ENCODE measurements at regions not wholly inside any gene's neighbourhood (a gene's known extent, or its start where the extent isn't known, plus 50 kb on each side); places are given as distances from the start of the nearest gene placed in this dataset.

DNA sequence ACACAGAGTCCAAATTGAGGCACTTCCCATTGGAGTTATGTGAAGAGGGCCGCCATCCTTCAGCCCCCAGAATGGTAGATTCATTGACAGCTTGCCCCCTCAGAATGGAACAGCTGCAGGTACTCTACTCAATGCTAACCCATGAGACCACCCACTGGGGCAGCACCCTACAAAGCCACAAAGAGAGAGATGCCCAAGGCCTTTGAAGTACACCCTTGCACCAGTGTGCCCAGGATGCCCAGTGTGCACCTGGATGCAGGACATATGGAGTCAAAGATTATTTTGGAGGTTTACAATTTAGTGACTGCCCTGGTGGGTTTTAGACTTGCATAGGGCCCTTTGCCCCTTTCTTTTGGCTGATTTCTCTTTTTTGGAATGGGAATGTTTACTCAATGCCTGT, 933.9 kb downstream of the SLC16A7 start:
- 78% methylated on average over 1 of the region's 1 CpG for WGBS
- Histone ChIP-seq H3K27ac (ENCODE audit: low read length, poor library complexity, severe bottlenecking) (no peak overlapping the region), H3K9ac (ENCODE audit: low read length) (no peak overlapping the region), H2AFZ (ENCODE audit: low read depth, low read length) (no peak overlapping the region), H4K91ac (ENCODE audit: low read length) (no peak overlapping the region), H3K4me2 (ENCODE audit: low read length, poor library complexity, severe bottlenecking) (no peak overlapping the region), H3K14ac (ENCODE audit: low read length in 2 of 2) (no peak overlapping the region), H3K4ac (ENCODE audit: low read depth in 1 of 2, low read length in 2 of 2) (no peak overlapping the region), H3K27me3 (ENCODE audit: control insufficient read depth in 1 of 2, insufficient read depth in 1 of 2, low read length in 2 of 2) (no peaks in the 10 kb centered on the region), H2BK120ac (ENCODE audit: low read depth, low read length) (no peak overlapping the region), H3K36me3 (ENCODE audit: control insufficient read depth in 1 of 2, insufficient read depth in 2 of 2, low read depth in 1 of 2, low read length in 2 of 2) (no peaks in the 10 kb centered on the region), H3K4me3 (ENCODE audit: insufficient read depth in 1 of 2, low read depth in 1 of 2, low read length in 2 of 2) (no peak overlapping the region), H3K4me1 (ENCODE audit: control insufficient read depth, insufficient read depth, low read depth, low read length) (no peaks in the 10 kb centered on the region), H4K8ac (ENCODE audit: low read length) (no peak overlapping the region), H2BK15ac (ENCODE audit: low read depth, poor library complexity, severe bottlenecking) (no peak overlapping the region), H3K23ac (ENCODE audit: low read length in 2 of 2) (no peak overlapping the region), H2BK12ac (ENCODE audit: low read length in 2 of 2) (no peak overlapping the region), H2BK5ac (ENCODE audit: low read depth, low read length, poor library complexity, severe bottlenecking) (no peak overlapping the region), H2AK5ac (ENCODE audit: low read length, severe bottlenecking) (no peak overlapping the region), H3K79me1 (replicated peaks; ENCODE audit: low read length, poor library complexity, severe bottlenecking) (no peaks in the 10 kb centered on the region), H3K9me3 (ENCODE audit: control insufficient read depth, low read length) (no peaks in the 10 kb centered on the region), H3K18ac (ENCODE audit: low read depth in 1 of 2, low read length in 2 of 2) (no peak overlapping the region)
- DNase-seq, result no peak

DNA sequence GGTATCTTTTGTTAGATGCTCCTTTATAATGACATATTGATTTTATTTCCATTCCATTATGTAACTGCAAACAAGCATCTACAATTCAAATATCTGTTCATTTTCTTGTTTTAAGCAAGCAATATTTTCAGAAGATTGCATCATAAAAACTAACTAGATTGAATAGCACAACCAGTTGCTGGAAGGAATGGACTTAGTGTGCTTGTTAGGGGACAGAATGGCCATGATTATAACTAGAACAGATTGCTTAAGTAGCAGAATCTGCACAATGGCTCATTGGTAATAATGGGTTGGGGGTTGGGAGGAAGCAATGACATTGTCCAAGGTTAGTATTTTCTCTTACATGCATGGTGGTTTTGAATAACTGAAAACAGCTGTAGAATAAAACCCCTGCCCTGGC, 939.5 kb downstream of the SLC16A7 start:
- H3K14ac ChIP-seq (ENCODE audit: low read length in 2 of 2), result no peak overlapping the region
- H3K4me3 ChIP-seq (ENCODE audit: insufficient read depth in 1 of 2, low read depth in 1 of 2, low read length in 2 of 2), result no peak overlapping the region
- H4K91ac ChIP-seq (ENCODE audit: low read length), result no peak overlapping the region
- H2BK5ac ChIP-seq (ENCODE audit: low read depth, low read length, poor library complexity, severe bottlenecking), result no peak overlapping the region
- H2BK12ac ChIP-seq (ENCODE audit: low read length in 2 of 2), result no peak overlapping the region
- no peaks in the 10 kb centered on the region for H3K4me1 ChIP-seq (ENCODE audit: control insufficient read depth, insufficient read depth, low read depth, low read length)
- no peaks in the 10 kb centered on the region for H3K79me1 ChIP-seq (replicated peaks; ENCODE audit: low read length, poor library complexity, severe bottlenecking)
- H3K4me2 ChIP-seq (ENCODE audit: low read length, poor library complexity, severe bottlenecking), result no peak overlapping the region
- DNase-seq, result peak; percentile 5
- no peak overlapping the region for H2AFZ ChIP-seq (ENCODE audit: low read depth, low read length)
- H3K18ac ChIP-seq (ENCODE audit: low read depth in 1 of 2, low read length in 2 of 2), result no peak overlapping the region
- H3K27ac ChIP-seq (ENCODE audit: low read length, poor library complexity, severe bottlenecking), result no peak overlapping the region
- no peak overlapping the region for H3K9ac ChIP-seq (ENCODE audit: low read length)
- H3K27me3 ChIP-seq (ENCODE audit: control insufficient read depth in 1 of 2, insufficient read depth in 1 of 2, low read length in 2 of 2), result no peaks in the 10 kb centered on the region
- no peak overlapping the region for H4K8ac ChIP-seq (ENCODE audit: low read length)
- H3K9me3 ChIP-seq (ENCODE audit: control insufficient read depth, low read length), result no peaks in the 10 kb centered on the region
- H3K23ac ChIP-seq (ENCODE audit: low read length in 2 of 2), result no peak overlapping the region
- H2BK15ac ChIP-seq (ENCODE audit: low read depth, poor library complexity, severe bottlenecking), result no peak overlapping the region
- H3K4ac ChIP-seq (ENCODE audit: low read depth in 1 of 2, low read length in 2 of 2), result no peak overlapping the region
- H2AK5ac ChIP-seq (ENCODE audit: low read length, severe bottlenecking), result no peak overlapping the region
- no peaks in the 10 kb centered on the region for H3K36me3 ChIP-seq (ENCODE audit: control insufficient read depth in 1 of 2, insufficient read depth in 2 of 2, low read depth in 1 of 2, low read length in 2 of 2)
- H2BK120ac ChIP-seq (ENCODE audit: low read depth, low read length), result no peak overlapping the region

DNA sequence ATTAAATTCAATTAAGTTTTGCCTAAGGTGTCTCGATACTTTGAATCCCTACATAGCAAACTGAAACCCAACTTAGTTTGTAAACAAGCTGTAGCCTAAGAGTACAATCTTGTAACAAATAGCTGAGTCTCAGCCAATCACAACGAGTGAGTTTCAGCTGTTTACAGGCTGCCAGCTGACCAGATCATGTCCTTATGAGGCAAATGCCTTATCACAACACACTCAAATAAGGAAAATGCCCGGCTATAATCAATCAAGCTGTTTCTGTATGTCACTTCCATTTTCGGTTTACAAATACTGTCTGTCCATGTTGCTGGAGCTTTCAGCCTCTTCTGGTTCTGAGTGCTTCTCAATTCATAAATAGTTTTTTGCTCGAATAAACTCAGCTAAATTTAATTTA, 943.8 kb downstream of the SLC16A7 start:
- no peak overlapping the region for H4K8ac ChIP-seq (ENCODE audit: low read length)
- H3K36me3 ChIP-seq (ENCODE audit: control insufficient read depth in 1 of 2, insufficient read depth in 2 of 2, low read depth in 1 of 2, low read length in 2 of 2), result no peaks in the 10 kb centered on the region
- WGBS, result 72% methylated on average over 4 of the region's 5 CpGs
- no peaks in the 10 kb centered on the region for H3K27me3 ChIP-seq (ENCODE audit: control insufficient read depth in 1 of 2, insufficient read depth in 1 of 2, low read length in 2 of 2)
- no peaks in the 10 kb centered on the region for H3K4me1 ChIP-seq (ENCODE audit: control insufficient read depth, insufficient read depth, low read depth, low read length)
- no peak overlapping the region for H2AFZ ChIP-seq (ENCODE audit: low read depth, low read length)
- no peak overlapping the region for H2BK5ac ChIP-seq (ENCODE audit: low read depth, low read length, poor library complexity, severe bottlenecking)
- H3K27ac ChIP-seq (ENCODE audit: low read length, poor library complexity, severe bottlenecking), result no peak overlapping the region
- H2AK5ac ChIP-seq (ENCODE audit: low read length, severe bottlenecking), result no peak overlapping the region
- peak; percentile 53 for DNase-seq
- H3K79me1 ChIP-seq (replicated peaks; ENCODE audit: low read length, poor library complexity, severe bottlenecking), result no peaks in the 10 kb centered on the region
- H3K23ac ChIP-seq (ENCODE audit: low read length in 2 of 2), result no peak overlapping the region
- peak overlapping the region in 1 of 2 experiments; percentile 30 for H3K4me3 ChIP-seq (ENCODE audit: insufficient read depth in 1 of 2, low read depth in 1 of 2, low read length in 2 of 2)
- H3K14ac ChIP-seq (ENCODE audit: low read length in 2 of 2), result no peak overlapping the region
- no peaks in the 10 kb centered on the region for H3K9me3 ChIP-seq (ENCODE audit: control insufficient read depth, low read length)
- no peak overlapping the region for H3K9ac ChIP-seq (ENCODE audit: low read length)
- no peak overlapping the region for H3K18ac ChIP-seq (ENCODE audit: low read depth in 1 of 2, low read length in 2 of 2)
- no peak overlapping the region for H4K91ac ChIP-seq (ENCODE audit: low read length)
- no peak overlapping the region for H2BK15ac ChIP-seq (ENCODE audit: low read depth, poor library complexity, severe bottlenecking)
- no peak overlapping the region for H3K4ac ChIP-seq (ENCODE audit: low read depth in 1 of 2, low read length in 2 of 2)
- no peak overlapping the region for H3K4me2 ChIP-seq (ENCODE audit: low read length, poor library complexity, severe bottlenecking)
- no peak overlapping the region for H2BK12ac ChIP-seq (ENCODE audit: low read length in 2 of 2)
- no peak overlapping the region for H2BK120ac ChIP-seq (ENCODE audit: low read depth, low read length)

DNA sequence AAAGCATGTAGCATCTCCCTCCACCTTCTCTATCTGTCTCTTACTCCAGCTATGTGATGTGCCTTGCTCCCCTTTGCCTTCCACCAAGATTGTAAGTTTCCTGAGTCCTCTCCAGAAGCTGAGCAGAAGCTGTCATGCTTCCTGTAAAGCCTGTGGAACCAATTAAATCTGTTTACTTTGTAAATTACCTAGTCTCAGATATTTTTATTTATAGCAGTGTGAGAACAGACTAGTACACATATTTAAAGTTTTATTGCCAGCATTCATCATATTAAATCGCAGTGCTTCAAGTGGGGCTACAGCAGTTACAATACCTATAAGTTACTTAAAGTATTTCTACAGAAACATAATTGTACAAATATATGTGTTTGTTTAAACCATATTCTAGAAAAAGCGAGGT, 973.1 kb downstream of the SLC16A7 start:
- Histone ChIP-seq H3K27ac (ENCODE audit: low read length, poor library complexity, severe bottlenecking) (no peak overlapping the region), H2AK5ac (ENCODE audit: low read length, severe bottlenecking) (no peak overlapping the region), H4K8ac (ENCODE audit: low read length) (no peak overlapping the region), H2BK5ac (ENCODE audit: low read depth, low read length, poor library complexity, severe bottlenecking) (no peak overlapping the region), H3K4me2 (ENCODE audit: low read length, poor library complexity, severe bottlenecking) (no peak overlapping the region), H3K79me1 (replicated peaks; ENCODE audit: low read length, poor library complexity, severe bottlenecking) (no peaks in the 10 kb centered on the region), H3K9me3 (ENCODE audit: control insufficient read depth, low read length) (peaks cover 4% of the 10 kb centered on the region), H2BK120ac (ENCODE audit: low read depth, low read length) (no peak overlapping the region), H3K14ac (ENCODE audit: low read length in 2 of 2) (no peak overlapping the region), H3K18ac (ENCODE audit: low read depth in 1 of 2, low read length in 2 of 2) (no peak overlapping the region), H3K36me3 (ENCODE audit: control insufficient read depth in 1 of 2, insufficient read depth in 2 of 2, low read depth in 1 of 2, low read length in 2 of 2) (no peaks in the 10 kb centered on the region), H3K4me1 (ENCODE audit: control insufficient read depth, insufficient read depth, low read depth, low read length) (no peaks in the 10 kb centered on the region), H2BK12ac (ENCODE audit: low read length in 2 of 2) (no peak overlapping the region), H4K91ac (ENCODE audit: low read length) (no peak overlapping the region), H3K27me3 (ENCODE audit: control insufficient read depth in 1 of 2, insufficient read depth in 1 of 2, low read length in 2 of 2) (no peaks in the 10 kb centered on the region), H2BK15ac (ENCODE audit: low read depth, poor library complexity, severe bottlenecking) (no peak overlapping the region), H2AFZ (ENCODE audit: low read depth, low read length) (no peak overlapping the region), H3K4me3 (ENCODE audit: insufficient read depth in 1 of 2, low read depth in 1 of 2, low read length in 2 of 2) (no peak overlapping the region), H3K4ac (ENCODE audit: low read depth in 1 of 2, low read length in 2 of 2) (no peak overlapping the region), H3K23ac (ENCODE audit: low read length in 2 of 2) (no peak overlapping the region), H3K9ac (ENCODE audit: low read length) (no peak overlapping the region)
- 57% methylated on average over 1 of the region's 2 CpGs for WGBS
- no peak for DNase-seq

All from mesenchymal stem cell (in vitro differentiated cells and primary cell).